ENCODE measurements at regions not wholly inside any gene's neighbourhood (a gene's known extent, or its start where the extent isn't known, plus 50 kb on each side); places are given as distances from the start of the nearest gene placed in this dataset.

DNA sequence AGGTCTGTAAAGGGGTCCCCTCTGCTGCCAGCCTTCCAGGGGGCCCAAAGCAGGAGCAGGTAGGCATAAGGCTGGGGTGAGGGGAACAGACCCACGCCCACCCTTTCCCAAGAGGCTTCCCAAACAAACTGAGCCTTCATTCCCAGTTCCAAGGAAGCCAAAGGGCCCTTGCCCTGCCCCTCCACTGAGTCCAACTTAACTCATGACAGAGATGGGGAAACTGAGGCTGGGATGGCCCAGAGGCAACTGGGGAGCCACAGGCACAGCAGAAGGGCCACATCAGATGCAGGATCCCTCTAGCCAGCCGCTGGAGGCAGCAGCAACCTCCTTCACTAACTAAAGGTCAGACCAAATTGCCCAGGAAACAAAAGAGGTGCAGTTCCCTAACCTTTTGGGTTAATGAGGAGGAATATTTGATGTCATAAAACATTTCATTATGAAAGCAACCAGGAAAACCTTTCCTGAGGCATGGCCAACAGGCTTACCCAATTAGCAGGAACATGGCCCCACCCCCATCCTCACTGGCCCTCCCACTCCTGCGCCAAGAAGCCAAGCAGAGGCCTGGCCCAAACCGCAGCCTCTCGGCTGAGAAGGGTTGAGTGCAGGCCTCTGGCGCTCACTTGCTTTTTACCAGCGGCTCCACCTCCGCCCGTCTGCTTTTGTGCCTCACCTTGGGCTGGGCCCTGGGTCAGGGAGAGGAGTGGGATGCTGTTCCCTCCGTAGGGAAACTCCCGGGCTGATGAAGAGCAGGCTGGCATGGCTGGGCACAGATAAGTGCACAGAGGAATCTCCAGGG lies 293.5 kb upstream of the RTL1 start:
- DNase-seq, result no peak

DNA sequence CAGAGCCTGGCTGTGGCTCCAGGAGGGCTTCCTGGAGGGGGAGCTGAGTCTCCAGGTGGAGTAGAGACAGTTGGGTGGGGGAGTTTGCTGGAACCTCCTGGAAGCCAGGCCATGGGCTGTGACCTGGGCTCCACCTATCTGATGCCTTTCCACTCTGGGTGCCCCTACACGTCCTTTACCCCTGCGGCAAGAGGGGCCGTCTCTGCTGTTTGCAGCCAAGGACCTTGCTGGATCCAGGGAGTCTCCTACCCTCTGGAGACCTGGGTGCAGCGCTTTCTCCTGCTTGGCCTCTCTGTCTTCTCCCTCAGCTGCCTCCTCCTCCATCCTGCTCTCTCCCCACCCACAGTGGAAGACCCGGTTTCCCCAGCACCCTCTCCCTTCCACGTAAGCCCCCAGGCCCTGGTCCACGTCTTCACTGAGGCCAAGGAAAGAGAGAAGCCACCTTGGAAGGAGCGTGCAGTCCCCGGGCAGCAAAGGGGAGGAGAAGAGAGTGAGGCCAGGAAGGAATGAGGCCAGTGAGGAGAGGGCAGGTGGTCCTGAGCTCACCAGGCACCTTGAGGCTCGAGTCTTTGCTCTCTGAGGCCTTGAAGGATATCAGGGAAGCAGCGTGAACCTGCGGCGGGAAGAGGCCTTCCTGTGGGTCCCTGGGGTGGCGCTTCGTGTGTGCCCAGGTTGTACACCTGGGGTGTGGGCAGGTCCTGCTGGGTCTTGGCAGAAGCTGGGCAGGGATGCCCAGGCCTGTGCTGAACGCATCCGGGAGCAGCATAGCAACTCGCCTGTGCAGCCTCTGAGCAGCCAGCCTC lies 294.3 kb upstream of the RTL1 start:
- DNase-seq, result no peak

DNA sequence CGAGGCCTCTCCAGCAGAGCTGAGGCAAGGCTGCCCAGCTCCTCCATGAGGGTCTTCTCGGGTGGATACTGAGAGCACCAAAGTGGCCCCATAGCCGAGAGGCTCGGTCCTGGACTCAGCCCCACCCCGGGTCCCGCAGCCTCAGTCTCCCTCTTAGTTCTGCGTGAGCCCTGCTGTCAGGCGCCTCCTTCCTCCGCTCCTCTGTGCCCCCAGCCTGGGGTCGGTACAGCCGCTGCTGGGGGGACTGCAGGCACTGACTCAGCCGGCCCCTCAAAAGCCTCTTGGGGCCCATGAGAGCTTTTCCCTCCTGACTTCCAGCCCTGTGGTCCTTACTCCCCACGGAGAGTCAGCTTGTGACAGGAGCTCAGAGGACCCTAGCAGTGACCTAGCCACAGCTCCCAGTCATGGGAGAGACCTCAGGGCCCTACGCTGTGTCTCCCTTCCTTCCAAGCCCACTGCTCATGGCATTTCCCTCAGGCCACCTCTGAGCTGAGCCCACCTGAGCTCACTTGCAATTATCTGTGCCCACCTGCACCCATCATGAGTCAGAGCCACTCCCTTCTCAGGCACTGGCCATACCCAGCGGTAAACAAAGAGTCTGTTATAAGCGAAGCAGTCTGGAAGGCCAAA lies 295.0 kb upstream of the RTL1 start:
- DNase-seq, result no peak

DNA sequence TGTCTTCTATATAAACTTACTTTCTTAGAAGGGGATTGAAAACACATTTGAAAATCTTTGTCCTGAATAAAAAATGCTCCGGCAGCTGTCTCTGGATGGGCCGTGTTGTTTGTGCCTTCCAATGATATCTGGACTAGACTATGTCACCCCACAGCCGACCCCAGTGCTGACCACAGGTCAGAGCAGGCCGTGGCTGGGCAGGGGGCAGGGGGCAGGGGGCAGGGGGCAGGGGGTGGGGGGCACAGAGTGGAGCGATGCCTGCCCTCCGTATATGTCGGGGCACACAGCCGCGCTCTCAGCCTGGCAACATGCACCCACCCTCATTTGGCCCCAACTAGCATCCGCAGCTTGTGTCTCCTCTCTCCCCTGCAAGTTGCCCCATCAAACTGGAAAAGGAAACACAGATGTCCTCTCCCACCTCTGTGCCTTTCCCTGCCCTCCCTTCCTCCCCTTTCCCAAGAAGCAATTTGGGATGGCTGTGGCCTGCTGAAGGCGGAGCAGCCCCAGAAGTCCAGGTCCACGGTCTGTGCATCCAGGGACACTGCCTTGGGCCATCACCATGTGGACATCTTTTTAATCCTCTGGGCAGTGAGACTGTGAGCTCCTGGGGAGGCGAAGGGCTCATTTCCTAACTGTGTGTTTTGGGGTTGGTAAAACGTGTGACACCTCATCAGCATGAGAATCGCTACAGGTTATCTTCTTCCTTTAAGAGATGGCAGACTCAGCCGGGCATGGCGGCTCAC lies 295.7 kb upstream of the RTL1 start:
- no peak for DNase-seq

DNA sequence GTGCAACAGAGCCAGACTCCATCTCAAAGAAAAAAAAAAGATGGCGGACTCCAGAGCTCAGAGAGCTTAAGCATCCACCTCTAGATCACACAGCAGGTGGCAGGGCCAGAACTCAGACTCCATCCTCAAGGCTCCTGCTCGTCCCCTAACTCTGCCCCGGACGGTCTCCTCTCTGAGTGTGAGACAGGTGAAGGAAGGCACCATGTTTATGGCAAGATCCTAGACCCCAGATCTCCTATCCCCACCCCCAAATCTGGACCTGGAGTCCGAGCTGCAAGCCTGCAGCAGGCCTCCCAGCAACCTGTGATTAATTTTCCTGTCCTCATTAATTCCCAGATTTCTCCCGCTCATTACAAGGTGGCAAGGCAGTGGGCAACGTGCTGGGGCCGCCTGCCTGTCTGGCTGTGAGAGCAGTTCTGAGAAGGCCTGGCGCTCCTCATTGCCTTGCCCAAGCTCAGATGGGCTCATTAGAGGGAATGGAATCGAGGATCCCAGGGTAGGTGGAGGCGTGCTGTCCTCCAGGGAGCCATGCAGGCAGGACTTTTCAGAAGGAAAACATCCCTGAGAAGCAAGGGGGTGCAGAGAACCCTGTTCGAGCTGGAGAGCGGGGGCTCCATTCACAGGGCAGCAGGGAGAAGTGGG lies 296.6 kb upstream of the RTL1 start:
- DNase-seq, result no peak

DNA sequence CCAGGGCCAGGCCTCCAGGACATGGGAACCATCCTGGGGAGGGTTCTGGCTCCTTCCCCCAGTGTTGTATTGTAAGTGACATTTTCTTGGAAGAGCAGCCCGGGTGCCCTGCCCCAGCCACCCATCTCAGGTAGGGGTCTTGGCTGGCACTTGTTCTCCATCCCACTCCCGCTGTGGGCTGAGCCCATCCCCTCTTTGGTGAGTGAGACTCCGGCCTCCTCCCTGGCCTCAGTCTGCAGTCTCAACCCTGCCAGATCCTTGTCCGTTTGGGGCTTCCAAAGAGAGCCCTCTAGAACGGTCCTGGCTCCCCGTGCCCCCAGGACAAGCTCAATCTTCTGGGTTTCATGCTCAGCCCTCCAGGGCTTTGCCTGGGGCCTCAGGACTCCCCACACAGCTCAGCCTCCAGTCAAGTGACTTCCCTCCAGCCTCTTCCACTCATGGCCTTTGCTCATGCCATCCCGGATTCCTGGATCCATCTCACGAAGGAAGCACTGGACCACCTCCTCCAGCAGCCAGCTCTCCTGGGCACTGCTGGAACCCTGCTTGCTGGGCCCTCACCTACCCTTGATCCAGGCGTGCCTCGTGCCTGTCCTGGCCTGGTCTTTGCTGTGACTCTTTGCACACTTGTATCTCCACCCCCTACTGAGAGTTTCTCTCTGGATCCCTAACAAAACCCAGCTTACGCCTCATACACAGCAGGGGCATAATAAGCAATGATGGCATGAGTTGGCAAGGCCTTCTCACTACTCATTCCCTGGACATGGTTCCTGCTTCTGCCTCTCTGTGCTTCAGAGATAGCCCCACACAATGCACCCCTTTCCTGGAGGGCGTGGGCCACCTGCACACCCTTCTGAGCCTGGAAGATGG lies 297.4 kb upstream of the RTL1 start:
- DNase-seq, result no peak

DNA sequence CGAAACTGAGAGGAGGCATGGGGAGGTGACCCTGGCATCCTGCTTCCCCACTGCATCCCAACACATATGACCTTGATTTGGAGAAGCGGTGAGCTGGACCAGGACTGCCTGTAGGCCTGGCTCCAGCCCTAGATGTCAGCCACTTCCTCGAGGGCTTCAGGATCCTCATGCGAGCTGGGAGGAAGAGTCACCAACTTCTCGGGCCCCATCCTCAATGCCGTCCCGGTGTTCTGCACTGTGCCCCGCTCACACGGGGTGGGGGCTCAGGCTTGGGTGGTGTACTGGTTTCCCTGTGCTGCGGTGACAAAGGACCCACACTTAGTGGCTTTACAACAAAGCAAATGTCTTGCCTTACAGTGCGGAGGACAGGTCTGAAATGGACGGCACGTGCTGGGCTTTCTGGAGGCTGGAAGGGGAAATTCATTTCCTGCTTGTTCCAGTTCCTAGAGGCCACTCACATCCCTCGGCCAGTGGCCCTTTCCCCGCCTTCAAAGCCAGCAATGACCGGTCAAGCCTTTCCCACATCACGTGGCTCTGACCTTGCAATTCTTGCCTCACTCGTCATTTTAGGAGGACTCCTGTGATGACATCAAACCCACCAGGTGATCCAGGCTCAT lies 298.1 kb upstream of the RTL1 start:
- no peak for DNase-seq

DNA sequence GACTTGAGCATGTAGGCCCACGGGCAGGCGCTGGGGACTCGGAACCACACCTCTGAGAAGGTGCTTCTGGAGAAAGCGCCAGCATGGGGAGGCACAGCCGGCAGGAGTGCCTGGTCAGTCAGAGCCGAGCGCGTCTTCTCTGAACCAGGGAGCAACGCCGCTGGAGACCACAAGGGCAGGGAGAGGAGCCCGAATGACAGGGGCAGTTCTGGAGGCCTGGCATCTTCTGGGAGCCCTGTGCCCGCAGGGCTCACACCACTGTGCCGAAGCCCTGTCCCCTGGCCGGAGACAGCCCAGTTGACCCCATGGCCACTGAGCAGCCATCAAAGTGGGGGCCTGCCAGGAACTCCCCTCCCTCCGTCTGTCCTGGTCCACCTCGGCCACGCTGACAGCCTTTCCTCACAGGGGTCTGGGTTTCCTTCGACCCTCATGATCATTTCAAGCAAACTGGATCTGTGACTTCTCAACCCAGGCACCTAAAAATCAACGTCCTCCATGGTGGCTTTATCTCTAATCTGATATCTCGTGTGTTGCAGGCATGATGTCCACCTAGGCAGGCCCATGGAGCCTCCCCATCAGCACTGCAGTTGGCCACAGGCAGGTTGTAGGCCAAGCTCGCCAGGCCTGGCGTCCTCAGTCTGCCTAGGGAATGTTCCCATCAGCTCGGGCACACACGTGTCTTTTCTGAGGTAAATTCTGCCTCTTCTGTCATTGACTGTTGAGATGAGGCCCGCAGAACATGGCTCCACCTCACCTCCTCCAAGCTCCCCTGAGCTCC lies 299.3 kb upstream of the RTL1 start:
- DNase-seq, result no peak

DNA sequence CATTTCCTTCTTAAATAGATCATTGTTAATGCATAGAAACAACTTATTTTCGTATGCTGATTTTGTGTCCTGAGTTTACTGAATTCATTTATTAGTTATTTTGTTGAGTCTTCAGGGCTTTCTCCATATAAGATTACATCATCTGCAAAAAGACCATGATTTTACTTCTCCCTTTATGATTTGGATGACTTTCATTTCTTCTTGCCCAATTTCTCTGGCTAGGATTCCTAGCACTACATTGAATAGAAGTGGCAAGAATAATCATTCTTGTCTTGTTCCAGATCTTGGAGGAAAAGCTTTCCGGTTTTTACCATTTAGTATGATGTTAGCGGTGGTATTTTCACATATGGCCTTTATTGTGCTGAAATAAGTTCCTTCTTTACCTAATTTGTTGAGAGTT lies 303.0 kb upstream of the RTL1 start:
- DNase-seq, result no peak

DNA sequence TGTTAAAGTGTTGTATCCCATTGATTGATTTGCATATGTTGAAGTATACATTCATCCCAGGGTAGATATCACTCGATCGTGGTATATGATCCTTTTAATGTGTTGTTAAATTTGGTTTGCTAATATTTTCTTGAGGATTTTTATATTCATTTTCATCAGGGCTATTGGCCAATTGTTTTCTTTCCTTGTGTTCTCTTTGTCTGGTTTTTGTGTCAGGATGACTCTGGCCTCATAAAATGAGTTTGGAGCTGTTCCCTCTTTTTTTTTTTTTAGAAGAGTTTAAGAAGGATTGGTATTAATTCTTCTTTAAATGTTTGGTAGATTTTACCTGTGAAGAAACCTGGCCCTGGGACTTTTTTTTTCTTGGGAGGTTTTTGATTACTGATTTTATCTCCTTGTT lies 303.5 kb upstream of the RTL1 start:
- DNase-seq, result no peak

DNA sequence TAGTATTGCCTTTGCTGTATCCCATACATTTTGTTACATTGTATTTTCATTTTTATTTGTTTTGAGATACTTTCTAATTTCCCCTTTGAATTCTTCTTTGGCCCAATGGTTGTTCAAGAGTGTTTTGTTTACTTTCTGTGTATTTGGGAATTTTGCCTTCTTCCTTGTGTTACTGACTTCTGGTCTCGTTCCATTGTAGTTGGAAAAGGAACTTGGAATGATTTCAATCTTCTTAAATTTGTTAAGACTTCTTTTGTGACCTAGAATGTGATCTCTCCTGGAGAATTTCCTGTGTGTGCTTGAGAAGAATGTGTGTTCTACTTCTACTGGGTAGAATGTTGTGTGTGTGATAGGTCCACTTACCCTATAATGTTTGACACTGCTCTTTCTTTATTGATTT lies 304.4 kb upstream of the RTL1 start:
- no peak for DNase-seq

DNA sequence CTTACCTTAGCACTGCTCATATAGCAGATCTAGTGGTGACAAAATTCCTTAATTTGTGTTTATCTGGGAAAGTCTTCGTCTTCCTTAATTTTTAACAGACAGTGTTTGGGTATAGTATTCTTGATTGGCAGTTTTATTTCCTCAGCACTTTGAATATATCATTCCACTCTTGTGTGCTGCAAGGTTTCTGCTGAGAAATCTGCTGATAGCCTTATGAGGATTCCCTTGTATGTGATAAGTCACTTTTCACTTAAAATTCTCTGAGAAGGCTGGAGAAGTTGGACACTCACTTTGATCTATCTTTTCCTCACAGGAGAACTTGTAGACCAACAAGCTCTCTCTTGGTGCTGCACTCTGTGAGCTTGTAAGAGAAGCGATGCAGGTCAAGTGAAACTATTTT lies 306.1 kb upstream of the RTL1 start:
- DNase-seq, result no peak

DNA sequence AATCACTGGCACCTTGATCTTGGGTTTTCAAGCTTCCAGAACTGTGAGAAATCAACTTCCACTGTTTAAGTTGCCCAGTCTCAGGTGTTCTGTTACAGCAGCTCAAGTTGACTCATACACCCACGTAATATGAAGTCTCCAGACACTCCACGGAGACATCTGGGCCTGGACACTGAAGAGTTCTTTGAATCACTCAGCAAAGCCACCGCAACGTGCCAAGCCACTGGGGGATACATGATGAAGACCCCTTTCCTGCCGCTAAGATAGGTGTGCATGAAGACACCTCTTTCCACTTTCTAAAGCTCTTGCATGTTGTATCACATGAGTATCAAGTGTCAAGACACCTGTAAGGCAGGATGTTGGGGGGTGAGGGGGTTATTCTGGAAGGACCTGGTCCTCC lies 311.7 kb upstream of the RTL1 start:
- DNase-seq, result no peak

DNA sequence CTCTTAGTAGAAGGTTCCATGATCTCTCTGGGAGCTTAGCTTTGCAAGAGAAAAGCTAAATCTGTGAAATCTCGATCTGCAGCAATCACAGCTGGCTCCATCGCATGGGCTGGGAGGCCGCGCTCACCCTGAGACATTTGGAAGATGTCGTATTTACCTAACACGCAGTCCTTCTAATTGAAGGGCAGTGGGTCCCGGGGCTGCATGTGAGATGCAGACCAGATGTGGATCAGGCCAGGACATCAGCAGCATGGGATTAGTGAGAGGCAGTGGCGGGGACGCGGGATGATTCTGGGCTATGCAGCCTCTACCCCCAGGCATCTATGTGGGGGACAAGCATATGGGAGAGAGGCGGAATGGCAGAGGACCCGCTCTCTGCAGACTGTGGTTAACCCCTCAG lies 312.4 kb upstream of the RTL1 start:
- DNase-seq, result no peak

DNA sequence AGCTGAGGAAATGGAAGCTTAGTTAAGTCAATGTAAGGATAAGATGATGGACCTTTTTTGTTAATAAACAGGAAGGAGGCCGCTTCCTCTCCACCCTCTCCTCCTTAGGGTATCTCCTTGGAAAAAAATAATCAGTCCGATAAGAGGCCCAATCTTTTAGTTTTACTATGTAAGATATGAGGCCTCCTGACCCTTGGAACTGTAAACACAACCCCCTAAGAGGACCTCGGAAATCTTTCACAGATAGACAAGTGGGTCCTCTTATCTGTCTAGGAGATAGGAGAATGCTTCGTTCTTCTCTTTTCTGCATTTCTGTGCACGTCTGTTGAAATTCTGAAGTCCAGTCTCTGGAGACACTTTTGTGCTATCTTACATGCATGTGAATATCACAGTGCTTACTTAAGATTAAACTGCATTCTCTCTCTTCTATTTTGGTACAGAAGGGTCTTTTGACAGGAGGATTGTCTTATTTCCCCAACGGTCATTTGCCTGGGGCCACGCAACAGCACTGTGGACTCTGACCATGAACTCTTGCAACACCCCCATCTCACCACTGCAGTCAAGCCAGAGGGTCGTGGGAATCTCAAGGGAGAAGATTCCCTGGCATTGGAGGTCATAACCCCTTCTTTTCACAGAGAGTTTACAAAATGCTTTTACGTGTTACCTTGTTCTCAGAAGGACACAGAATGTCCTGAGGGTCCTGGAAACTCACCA lies 313.0 kb upstream of the RTL1 start:
- DNase-seq, result no peak

DNA sequence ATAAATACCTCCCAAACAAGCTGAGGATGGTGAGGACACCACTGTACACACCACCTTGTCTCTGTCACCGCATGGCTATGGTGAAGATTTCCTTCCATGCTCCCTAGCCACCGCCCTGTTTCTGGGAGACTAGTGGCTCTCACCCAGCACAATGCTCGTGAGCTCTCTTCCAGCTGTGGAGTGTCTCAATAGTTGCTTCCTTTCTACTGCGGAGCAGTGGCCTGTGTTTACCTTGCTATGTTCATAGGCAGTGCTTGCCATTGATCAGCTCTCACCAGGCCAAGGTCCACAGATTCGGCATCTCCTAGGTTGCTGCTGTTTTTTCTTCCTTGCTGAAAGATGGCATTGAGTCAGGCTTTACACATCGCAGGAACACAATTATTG lies 313.6 kb upstream of the RTL1 start:
- no peak for DNase-seq

DNA sequence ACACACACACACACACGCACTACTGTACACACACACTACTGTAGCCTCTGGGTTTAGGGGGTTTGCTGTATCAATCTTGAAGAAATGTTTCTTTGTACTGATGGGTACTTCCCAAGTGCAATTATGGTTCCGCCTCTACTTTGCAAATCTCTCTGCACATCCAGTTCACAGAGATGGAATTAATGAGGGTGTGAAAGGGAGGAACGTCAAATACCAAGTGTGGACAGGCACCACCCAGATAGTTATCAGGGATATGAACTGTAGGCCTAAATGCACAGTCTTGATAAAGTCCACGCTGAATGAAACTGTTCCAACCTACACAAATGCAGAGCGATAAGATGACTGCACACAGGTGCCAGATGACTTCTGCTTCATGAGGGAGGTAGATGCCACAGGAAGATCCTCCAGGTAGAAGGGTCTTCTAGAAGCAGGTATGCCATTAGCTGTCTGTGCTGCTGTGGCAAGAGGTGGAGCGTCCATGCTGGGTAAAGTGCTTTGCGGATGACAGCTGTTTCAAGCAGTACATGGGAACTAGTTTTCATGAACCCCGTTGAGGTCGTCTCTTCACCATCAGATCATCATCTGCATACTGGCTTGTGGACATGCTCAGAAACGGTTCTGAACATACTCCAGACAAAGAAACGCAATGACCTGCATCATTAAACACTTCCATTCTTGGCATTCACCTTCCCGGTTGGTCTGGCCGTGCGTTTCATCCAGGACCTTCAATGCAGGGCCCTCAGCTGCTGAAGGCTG lies 314.3 kb upstream of the RTL1 start:
- DNase-seq, result no peak

DNA sequence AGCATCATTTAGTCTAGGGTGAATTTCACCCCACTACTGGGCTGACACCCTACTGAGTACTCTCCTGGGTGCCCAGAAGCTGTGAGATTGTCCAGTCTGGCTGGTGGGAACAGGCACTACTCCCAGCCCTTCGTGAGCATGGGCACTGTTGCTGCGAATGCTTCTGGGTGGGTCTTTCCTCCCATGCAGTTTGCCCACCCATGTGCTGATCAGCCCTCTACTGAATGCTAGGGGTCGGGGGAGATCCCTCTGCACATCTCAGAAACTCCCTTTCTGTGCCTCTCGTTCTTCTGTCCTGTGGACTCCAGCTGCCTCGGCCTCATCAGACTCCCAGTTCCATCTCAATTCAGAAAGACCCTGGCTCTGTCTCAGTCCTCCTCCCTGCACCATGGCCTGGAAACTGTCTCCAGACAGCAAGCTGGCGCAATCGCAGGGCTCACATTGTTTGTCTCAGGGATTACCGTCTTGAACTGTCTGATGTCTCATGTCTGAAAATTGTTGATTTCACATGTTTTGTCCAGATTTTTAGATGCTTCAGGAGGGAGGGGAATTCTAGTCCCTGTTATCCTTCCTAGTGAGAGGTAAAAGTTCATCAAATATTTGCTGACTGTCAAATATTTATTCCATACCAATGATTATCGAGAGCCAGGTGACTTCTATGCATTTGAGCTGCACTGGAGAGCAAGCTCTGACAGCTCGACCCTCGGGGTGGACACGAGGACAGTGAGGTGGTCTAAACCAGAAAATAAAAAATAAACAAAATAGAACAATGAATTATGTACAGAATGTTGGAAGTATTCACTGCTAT lies 316.6 kb upstream of the RTL1 start:
- no peak for DNase-seq
